WTC11 (cell line): ENCODE measurements at regions not wholly inside any gene's neighbourhood (a gene's known extent, or its start where the extent isn't known, plus 50 kb on each side); places are given as distances from the start of the nearest gene placed in this dataset.

Experiments
- ATAC-seq: fragments of 200-7000 bp; cut with Tn5 transposase; 2 replicates; pipeline ENCODE4 v1.10.0; 2021; ENCODE audit warnings: mild to moderate bottlenecking, moderate library complexity
- CTCF ChIA-PET: fragments of 300-600 bp; sonication (Branson Sonifier 250); formaldehyde crosslinking; loops from one replicate; lab custom pipeline; 2021; ENCODE audit warnings: antibody characterized with exemption; lab: Charles Lee
- POLR2A ChIA-PET: fragments of 350-600 bp; sonication (Branson Sonifier 250); formaldehyde crosslinking; loops from one replicate; lab custom pipeline; 2021; ENCODE audit warnings: antibody characterized with exemption; lab: Charles Lee
- DNase-seq: peaks from one replicate; pipeline ENCODE4 v3.0.0; 2021; ENCODE audit warnings: low spot score
- H3K27ac Mint-ChIP-seq: 2 replicates; pipeline ENCODE4 v1.8.0; 2021; ENCODE audit warnings: mixed read lengths
- H3K27me3 Mint-ChIP-seq: 2 replicates; pipeline ENCODE4 v1.8.0; 2021; ENCODE audit warnings: low read depth, mild to moderate bottlenecking, moderate library complexity, mixed read lengths
- H3K36me3 Mint-ChIP-seq: 2 replicates; pipeline ENCODE4 v1.8.0; 2021; ENCODE audit warnings: mixed read lengths
- H3K4me1 Mint-ChIP-seq: 2 replicates; pipeline ENCODE4 v1.8.0; 2022; ENCODE audit warnings: mixed read lengths
- H3K4me3 Mint-ChIP-seq: 2 replicates; pipeline ENCODE4 v1.8.0; 2021; ENCODE audit warnings: mild to moderate bottlenecking, moderate library complexity, mixed read lengths
- H3K9me3 Mint-ChIP-seq: 2 replicates; pipeline ENCODE4 v1.8.0; 2021; ENCODE audit warnings: mixed read lengths
- AFF4 ChIP-seq: sonication (generic); formaldehyde crosslinking; IDR thresholded peaks from 2 replicates; pipeline ENCODE4 v1.8.1; 2023; ENCODE audit warnings: mild to moderate bottlenecking, missing genetic modification reagents, borderline replicate concordance
- CTCF ChIP-seq: fragments of 200-600 bp; IDR thresholded peaks from 2 replicates; pipeline ENCODE4 v1.8.0; 2022; ENCODE audit warnings: antibody characterized with exemption
- ETV6 ChIP-seq: sonication (generic); formaldehyde crosslinking; IDR thresholded peaks from 2 replicates; pipeline ENCODE4 v1.8.1; 2022; ENCODE audit warnings: mild to moderate bottlenecking, missing genetic modification reagents
- FOXJ3 ChIP-seq: sonication (generic); formaldehyde crosslinking; IDR thresholded peaks from 2 replicates; pipeline ENCODE4 v1.9.0; 2021; ENCODE audit warnings: missing genetic modification reagents, mild to moderate bottlenecking, borderline replicate concordance
- FOXP1 ChIP-seq: sonication (generic); formaldehyde crosslinking; IDR thresholded peaks from 2 replicates; pipeline ENCODE4 v1.8.0; 2022; ENCODE audit warnings: missing genetic modification reagents, mild to moderate bottlenecking, moderate library complexity, borderline replicate concordance
- FOXP4 ChIP-seq: sonication (generic); formaldehyde crosslinking; IDR thresholded peaks from 2 replicates; pipeline ENCODE4 v1.8.0; 2022; ENCODE audit warnings: mild to moderate bottlenecking, missing genetic modification reagents
- GABPB1 ChIP-seq: sonication (generic); formaldehyde crosslinking; IDR thresholded peaks from 2 replicates; pipeline ENCODE4 v1.8.1; 2023; ENCODE audit warnings: mild to moderate bottlenecking, missing genetic modification reagents
- GRHL2 ChIP-seq: fragments of 250-450 bp; sonication (Bioruptor Pico); IDR thresholded peaks from 2 replicates; pipeline ENCODE4 v1.8.0; 2022; ENCODE audit warnings: mild to moderate bottlenecking, moderate library complexity; ENCODE audit not compliant: insufficient replicate concordance, severe bottlenecking
- GTF2I ChIP-seq: fragments of 250-450 bp; sonication (Bioruptor Pico); conservative IDR thresholded peaks from 2 replicates; pipeline ENCODE4 v1.4.0; 2021; ENCODE audit warnings: mild to moderate bottlenecking
- HMGA2 ChIP-seq: fragments of 250-450 bp; sonication (Bioruptor Pico); IDR thresholded peaks from 2 replicates; pipeline ENCODE4 v1.4.0; 2021; ENCODE audit warnings: mild to moderate bottlenecking, moderate library complexity
- KAT7 ChIP-seq: sonication (generic); formaldehyde crosslinking; IDR thresholded peaks from 2 replicates; pipeline ENCODE4 v1.8.1; 2023; ENCODE audit warnings: missing genetic modification reagents, mild to moderate bottlenecking, borderline replicate concordance
- PRRX2 ChIP-seq: fragments of 250-450 bp; sonication (Bioruptor Pico); IDR thresholded peaks from 2 replicates; pipeline ENCODE4 v1.8.0; 2021; ENCODE audit warnings: mild to moderate bottlenecking
- TCF7 ChIP-seq: sonication (generic); formaldehyde crosslinking; IDR thresholded peaks from 2 replicates; pipeline ENCODE4 v1.8.0; 2022; ENCODE audit warnings: mild to moderate bottlenecking, low read depth, missing genetic modification reagents, moderate library complexity
- USF1 ChIP-seq: sonication (generic); formaldehyde crosslinking; IDR thresholded peaks from 2 replicates; pipeline ENCODE4 v1.8.0; 2022; ENCODE audit warnings: mild to moderate bottlenecking, missing genetic modification reagents

- TF ChIP-seq PRRX2: no peak
- TF ChIP-seq ETV6: no peak
- TF ChIP-seq GRHL2 (CRISPR knock-in tag): no peak
Observed at GRCh38 chr4:112055100-112055499, 90.2 kb upstream of the FAM241A start (continued).

- CTCF ChIA-PET: interaction anchor here (1.0 to 2.7 kb wide), 3 partner anchors 25 to 203 kb away, joined by 4 to 8 read pairs (median 7); no protein-coding TSS in a partner anchor
- ATAC-seq (peak; percentile 27; the same call in 1 of the 2 replicates), DNase-seq (no peak)
- Mint-ChIP-seq H3K4me1 (peaks cover 24% of the 10 kb centered on the region), H3K36me3 (no peaks in the 10 kb centered on the region), H3K27ac (no peak overlapping the region; the same call in 1 of the 2 replicates), H3K4me3 (no peak overlapping the region), H3K27me3 (no peaks in the 10 kb centered on the region), H3K9me3 (no peaks in the 10 kb centered on the region)
- TF ChIP-seq USF1 (CRISPR knock-in tag) (no peak), FOXP1 (CRISPR knock-in tag) (no peak), TCF7 (CRISPR knock-in tag) (no peak), CTCF (no peak), FOXP4 (CRISPR knock-in tag) (no peak), GABPB1 (CRISPR knock-in tag) (no peak), KAT7 (CRISPR knock-in tag) (no peak), HMGA2 (CRISPR knock-in tag) (no peak), PRRX2 (no peak)
- POLR2A ChIA-PET: no interaction called here
Observed at GRCh38 chr4:112057470-112057869, 87.8 kb upstream of the FAM241A start.

GRCh38 chr4:112058433-112058832, 86.8 kb upstream of the FAM241A start:
- H3K36me3 Mint-ChIP-seq: no peaks in the 10 kb centered on the region
- no peak overlapping the region for H3K4me3 Mint-ChIP-seq
- H3K27ac Mint-ChIP-seq: no peak overlapping the region
- no peaks in the 10 kb centered on the region for H3K27me3 Mint-ChIP-seq
- ChIA-PET POLR2A (no interaction called here), CTCF (interaction anchor here (1.6 kb wide), 1 partner anchor 115 kb away, joined by 8 read pairs; no protein-coding TSS in a partner anchor)
- DNase-seq (no peak), ATAC-seq (no peak)
- TF ChIP-seq AFF4 (CRISPR knock-in tag): no peak
- TF ChIP-seq HMGA2 (CRISPR knock-in tag): no peak
- TF ChIP-seq FOXP1 (CRISPR knock-in tag): no peak
- no peak for TF ChIP-seq GTF2I
- TF ChIP-seq FOXJ3 (CRISPR knock-in tag): no peak
- H3K9me3 Mint-ChIP-seq: no peaks in the 10 kb centered on the region
- H3K4me1 Mint-ChIP-seq: peaks cover 24% of the 10 kb centered on the region
